Fibroblast of the conjunctiva (primary cell): ENCODE measurements at regions not wholly inside any gene's neighbourhood (a gene's known extent, or its start where the extent isn't known, plus 50 kb on each side); places are given as distances from the start of the nearest gene placed in this dataset.
"Not testable (repeated sequence)": the region's sequence is repeated elsewhere in the genome, so short reads cannot be mapped to it uniquely, and the experiment has no call there.

ENCODE experiments used
- DNase-seq: peaks from one replicate; pipeline ENCODE4 v3.0.0-alpha.2; 2010; ENCODE audit warnings: low read depth

DNA sequence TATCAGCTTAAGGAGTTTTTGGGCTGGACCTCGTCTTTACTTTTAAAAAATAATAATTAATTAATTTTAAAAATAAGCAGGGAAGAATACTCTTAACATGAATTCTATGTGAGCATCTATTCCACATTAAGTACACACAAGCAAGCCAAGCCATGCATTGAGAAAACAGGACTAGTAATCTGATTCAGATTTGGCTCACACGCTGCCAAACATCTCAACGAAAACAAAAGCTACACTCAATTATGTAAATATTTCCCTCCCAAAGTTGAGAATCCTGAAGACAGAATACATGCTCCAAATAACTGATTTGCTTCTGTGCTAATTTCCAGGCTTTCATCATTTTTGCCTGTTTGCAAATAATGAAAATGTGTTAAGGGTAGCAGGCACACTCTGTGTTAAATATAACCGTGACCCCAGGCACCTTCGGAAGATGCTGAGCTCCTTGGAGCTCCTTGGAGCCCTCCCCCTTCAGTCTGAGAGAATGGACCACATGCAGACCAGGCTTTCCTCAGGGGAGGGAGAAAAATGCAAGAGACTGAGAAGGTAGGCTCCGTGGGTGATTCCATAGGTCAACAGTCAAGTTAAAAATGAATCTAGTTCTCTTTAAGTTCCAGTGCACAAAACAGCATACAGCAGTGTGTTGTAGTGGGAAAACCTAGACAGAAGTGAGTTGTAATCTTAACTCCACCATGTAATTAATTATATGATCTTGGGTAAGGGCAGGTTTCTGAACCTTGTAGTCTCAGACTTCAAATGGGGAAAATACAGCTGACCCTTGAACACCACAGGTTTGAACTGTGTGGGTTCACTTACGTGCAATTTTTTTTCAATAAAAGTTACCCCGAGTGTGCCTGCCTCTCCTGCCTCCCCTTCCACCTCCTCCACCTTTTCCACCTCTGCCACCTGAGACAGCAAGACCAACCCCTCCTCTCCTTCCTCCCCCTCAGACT is 161.3 kb upstream of the RREB1 start:
- no peak for DNase-seq

DNA sequence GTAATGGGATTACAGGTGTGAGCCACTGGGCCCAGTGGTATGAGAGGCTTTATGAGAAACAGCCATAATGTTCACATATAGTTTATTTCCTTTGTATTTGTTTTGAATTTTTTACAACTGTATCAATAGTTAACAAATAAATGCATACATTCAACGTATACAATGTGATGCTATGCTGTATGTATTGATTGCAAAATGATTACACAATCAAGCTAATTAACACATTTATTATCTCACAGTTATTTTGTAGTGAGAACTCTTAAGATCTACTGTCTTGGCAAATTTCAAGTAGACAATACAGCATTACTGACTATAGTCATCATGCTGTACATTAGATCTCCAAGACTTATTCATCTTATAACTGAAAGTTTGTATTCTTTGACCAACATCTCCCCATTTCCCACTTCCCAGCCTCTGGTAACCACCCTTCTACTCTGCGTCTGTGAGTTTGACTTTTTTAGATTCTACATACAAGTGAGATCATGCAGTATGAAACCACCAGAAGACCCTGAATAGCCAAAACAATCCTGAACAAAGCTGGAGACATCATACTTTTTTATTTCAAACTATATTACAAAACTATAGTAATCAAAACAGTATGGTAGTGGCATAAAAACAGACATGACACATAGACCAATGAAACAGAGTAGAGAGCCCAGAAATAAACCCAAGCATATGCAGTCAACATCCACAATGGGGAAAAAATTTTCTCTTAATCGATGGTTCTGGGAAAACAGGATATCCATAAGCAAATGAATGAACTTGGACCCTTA is 157.2 kb upstream of the RREB1 start:
- DNase-seq = no peak

DNA sequence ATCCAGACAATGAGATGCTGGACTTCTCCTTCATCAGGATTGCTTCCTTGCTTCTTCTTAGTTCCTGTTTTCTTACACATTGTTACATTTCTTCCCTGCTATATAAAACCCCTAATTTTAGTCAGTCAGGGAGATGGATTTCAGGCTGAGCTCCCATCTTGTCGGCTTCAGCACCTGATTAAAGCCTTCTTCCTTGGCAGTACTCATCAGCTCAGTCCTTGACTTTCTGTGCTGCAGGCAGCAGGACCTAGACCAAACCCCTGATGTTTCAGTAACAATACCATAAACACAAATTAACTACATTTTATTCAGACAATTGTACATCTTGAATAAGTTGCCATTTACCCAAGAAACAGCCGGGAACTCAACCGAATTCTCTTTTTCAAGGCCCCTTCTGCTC is 156.4 kb upstream of the RREB1 start:
- DNase-seq = no peak

DNA sequence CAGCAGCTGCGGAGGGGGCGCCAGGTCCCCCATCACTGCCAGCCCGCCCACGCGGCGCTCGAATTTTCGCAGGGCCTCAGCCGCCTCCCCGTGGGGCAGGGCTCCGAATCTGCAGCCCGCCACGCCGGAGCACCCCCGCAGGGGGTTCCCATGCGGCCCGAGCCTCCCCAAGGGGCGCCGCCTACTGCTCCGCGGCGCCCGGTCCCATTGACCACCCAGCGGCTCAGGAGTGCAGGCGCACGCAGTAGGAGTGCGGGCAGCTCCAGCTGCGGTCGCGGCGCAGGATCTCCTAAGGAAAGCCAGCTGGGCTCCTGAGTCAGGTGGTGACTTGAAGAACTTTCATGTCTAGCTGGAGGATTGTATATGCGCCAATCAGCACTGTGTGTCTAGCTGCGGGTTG is 155.3 kb upstream of the RREB1 start:
- no peak for DNase-seq

DNA sequence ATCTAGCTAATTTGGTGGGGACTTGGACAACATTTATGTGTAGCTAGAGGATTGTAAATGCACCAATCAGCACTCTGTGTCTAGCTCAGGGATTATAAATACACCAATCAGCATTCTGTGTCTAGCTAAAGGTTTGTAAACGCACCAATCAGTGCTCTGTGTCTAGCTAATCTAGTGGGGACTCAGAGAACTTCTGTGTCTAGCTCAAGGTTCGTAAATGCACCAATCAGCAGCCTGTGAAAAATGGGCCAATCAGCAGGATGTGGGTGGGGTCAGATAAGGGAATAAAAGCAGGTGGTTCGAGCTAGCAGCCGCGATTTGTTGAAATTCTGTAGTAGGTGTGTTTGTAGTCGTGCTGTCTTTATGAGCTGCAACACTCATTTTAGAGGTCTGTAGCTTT is 154.8 kb upstream of the RREB1 start:
- not testable (repeated sequence) for DNase-seq

DNA sequence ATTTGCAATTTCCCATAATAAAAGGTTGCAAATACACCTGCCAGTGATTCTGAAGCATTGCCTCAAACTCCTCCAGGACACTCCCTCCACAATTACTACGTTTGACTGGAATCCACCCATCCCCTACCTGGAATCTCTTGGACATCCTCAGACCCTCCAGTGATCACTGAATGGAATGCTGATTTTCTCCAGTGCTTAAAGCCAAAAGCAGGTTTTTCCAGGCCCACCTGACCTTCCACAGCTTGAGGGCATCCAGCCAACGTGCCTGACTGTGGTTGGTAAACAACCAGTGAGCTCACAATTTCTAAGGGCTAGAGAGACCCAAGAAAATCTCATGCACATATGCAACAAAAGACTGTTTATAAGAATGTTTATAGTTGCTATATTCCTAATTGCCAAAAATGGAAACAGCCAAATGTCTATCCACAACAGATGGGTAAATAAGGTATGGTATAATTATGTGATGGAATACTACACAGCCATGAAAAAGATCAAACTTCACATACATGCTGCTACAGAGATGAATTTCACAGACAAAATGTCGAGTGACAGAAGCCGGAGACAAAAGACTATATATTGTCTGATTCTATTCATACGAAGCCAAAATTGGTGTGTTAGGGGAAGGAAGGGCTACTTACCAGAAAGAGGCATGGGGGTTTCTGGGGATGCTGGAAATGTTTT is 147.1 kb upstream of the RREB1 start:
- no peak for DNase-seq

DNA sequence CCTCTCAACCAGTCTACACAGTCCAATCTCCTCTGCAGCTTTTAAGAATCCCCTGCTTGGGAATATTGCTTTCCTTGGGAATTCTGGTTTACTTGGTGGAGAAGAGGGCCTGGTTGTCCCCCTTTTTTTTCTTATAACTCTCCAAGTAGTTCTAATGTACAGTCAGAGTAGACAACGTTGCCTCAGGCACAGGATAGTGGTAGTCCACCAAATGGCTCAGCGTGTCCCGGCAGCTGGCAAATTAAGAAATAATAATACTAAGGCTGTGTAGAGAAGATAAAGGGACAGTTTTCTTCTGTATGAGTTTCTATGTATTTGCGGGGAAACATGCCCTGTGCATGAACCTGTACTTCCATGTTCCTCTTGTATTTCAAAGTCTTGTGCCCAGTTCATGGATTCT is 145.7 kb upstream of the RREB1 start:
- no peak for DNase-seq

DNA sequence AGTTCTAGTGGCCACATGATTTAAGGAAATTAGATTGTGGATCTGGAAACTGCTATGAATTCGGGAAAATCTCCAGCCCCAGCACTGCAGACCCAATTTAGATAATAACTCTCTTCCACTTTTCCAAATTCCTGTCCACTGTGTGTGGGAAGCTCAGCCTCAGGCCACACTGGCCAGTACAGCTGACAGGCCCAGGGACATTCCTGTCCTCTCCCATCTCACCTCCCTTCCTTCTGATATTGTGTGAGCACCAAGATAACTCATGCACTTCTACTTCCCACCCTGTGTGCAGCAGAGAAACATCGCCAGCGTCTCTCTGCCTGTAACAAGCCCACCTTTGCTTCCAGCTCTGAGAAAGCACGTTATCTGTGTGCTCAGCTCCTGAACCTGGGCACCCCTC is 145.1 kb upstream of the RREB1 start:
- no peak for DNase-seq

DNA sequence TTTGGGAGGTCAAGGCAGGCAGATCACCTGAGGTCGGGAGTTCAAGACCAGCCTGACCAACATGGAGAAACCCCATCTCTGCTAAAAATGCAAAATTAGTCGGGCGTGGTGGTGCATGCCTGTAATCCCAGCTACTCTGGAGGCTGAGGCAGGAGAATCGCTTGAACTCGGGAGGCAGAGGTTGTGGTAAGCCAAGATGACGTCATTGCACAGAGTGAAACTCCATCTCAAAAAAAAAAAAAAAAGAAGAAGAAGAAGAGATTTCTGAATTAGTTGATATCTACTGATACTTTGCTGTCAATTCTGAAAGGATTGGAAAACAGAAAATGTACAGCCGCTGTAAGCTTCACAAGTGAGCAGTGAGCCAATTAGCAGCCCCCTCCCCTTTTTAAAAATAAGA is 144.4 kb upstream of the RREB1 start:
- DNase-seq = not testable (repeated sequence)

DNA sequence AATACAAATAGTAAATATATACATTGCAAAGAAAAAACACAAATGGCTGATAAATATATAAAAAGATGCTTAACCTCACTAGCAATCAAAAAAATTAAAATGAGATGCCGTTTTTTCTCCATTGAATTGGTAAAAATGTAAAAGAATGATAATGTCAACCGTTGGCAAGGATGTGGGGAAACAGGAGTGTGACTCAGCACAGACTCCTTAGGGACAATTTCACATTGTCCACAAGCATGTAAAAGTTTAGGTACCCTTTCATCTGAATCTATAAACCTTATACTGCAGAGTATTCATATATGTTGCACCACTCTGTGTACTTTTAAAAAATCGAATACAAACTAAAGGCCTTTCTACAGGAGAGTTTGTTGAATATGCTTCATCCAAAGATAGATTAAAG is 143.1 kb upstream of the RREB1 start:
- no peak for DNase-seq

DNA sequence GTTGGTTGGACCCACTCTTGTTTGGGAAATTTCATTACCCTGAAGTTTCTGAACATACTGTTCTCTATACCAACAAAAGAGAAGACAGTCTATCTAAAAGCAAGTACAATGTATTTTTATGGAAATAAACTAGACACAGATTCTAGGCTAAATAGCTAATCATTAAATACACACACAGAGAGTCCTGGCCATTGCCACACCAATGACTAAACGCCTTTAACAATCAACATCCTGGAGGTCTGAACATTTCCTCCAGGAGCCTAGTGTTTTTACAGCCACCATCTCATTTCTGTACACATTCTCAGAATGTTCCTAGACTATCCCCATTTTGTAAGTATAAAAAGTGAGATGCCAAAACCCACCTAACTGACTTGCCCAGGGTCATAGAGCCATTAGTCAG is 141.6 kb upstream of the RREB1 start:
- DNase-seq = no peak

DNA sequence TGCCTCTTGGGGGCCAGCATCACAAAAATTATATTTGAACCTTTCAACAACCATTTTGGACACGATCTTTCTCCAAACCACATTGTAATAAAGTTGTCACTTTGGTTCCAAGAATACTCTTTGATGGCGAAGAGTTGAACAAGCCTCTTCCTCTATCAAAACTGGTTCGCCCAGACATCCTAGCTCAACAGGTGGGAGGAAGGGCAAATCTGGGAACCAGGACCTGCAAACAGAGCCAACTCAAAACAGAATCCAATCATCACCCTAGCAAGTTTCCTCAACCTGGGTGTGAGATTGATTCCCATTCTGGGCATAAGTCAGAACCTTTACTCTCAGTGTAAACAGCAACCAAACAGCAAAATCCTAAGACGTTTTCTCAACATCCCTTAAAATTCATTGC is 141.2 kb upstream of the RREB1 start:
- no peak for DNase-seq

DNA sequence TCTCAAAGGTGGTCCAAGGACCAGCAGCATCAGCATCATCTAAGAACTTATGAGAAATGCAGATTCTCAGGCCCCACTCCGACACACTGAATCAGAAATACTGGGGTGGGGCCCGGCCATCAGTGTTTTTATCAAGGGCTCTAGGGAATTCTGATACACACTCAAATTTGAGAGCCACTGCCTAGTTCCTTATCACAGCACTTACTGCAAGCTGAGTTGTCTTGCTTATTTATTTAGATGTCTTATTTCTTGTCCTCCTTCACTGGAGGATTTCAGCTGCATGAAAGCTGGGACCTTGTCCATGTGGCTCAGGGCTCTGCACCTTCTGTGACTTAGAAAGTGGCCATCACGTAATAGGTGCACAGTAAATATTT is 139.4 kb upstream of the RREB1 start:
- DNase-seq = no peak

DNA sequence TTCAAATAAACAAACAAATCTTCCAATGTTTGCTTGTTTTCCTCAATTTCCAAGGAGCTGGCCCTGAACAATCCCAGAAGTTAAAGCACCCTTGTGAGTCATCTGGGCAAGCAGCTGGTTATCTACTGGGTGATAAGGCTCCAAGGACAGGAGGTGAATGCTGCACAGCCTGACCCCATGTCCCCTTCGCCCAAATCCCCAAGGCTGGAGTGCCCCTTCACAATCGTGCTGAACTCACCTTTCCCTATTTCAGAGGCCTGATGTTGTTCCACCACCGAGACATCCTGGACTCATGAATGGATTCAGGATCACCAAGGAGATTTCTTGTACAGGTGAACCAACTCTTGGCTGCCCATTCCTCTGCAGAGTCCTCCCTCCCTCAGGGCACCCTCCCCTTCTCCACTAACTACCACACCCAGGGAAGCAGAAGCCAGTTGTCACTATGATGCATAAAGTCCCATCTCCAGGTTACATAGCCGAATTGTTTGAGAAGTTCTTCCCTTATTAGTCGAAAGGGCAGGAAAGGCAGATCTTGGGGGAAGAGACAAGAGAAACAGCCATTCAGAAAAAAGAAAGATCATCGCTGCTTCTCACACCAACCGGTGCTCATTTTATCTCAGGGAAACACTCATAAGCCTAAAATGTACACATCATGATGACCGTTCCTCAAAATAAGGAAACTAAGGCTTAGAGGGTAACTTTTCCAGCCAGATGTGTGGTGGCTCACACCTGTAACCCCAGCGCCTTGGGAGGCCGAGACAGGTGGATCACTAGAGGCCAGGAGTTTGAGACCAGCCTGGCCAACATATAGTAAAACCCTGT is 138.8 kb upstream of the RREB1 start:
- no peak for DNase-seq

DNA sequence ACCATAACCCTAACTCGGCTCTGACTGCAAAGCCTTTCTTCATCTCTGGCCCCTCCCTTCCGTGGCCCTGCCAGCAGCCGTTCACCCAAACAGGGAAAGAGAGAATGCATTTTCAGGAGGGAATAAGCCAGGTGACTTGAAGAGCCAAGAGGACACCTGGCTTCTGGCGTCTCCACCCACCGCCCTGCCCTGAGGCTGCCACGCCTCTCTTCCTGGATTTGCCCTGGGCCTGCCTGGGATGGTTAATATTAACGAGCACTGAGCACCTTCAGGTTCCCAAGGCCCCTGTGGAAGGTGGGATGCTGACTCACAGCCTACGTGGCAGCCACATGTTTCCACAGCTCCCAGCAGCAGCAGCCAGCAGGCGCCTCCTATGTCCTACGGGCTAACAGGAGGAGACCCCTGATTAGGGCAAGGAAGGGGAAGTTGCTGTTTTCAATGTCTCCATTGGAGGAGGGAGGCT is 138.0 kb upstream of the RREB1 start:
- DNase-seq = no peak

DNA sequence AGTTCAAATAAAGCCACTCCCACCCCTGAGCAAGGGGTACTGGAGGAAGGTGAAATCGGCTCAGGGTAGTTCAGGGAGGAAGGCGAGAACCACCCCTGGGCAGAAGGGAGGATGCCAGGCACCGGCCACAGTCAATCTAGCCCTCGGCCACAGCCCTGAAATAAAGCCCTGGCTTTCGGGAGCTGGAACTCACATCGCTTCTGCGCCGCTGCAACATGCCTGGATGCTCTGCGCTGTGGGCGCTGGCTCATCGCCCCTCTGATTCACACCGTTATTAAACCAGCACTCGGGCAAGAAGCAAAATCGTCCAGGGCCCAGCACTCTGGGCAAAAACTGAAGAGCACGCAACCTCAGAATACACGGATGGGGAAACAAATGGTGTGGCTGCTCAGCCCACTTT is 136.9 kb upstream of the RREB1 start:
- DNase-seq = no peak

DNA sequence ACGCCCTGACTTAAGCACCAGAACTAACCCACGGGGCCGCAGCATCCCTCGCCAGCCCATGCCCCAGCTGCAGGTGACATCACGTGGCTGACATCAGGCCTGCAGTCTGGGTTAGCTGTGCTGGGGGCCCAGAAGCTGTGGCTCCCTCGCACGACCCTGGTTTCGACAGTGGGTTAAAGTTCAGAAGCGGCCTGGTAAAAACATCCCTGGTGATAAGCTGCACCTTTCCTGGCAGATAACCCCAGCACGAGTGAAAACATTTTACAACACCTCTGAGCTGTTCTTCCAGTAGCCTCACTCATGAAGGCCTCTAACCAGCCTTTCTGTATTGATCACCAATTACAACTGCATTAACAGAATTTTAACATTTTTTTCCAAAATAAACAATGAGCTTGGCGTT is 136.4 kb upstream of the RREB1 start:
- no peak for DNase-seq

DNA sequence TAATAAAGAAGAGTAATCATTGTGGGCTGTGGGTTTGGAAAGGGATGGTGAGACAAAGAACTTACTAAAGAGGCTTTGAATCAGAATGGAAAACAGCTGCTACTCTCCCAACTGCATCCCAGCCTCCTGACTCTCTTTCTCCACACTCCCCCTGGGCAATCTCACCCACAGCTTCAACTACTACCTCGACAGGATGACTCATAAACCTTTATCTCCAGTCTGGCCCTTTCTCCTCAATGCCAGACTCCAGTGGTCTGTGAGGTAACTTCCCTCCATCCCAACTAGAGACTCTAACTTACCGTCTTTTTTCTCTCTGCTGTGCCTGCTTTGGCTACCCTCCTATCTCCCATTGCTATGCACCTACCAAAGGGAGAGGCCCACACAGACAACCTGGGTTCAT is 135.3 kb upstream of the RREB1 start:
- no peak for DNase-seq

DNA sequence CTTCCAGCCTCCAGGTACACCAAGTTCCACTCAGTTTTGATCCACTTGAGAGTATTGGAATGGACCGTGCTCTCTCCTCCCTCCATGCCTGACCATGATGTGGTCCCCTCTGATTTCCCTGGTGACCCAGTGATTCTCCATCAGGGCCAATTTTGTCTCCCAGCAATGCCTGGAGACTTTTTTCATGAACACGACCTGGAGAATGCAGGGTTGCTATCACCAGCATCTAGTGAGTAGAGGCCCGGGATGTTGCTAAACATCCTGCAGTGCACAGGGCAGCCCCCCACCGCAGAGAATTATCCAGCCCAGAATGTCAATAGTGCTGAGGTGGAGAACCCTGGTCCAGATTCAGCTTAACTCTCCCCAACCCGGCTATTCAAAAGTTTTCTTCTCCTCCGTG is 134.0 kb upstream of the RREB1 start:
- DNase-seq = no peak

DNA sequence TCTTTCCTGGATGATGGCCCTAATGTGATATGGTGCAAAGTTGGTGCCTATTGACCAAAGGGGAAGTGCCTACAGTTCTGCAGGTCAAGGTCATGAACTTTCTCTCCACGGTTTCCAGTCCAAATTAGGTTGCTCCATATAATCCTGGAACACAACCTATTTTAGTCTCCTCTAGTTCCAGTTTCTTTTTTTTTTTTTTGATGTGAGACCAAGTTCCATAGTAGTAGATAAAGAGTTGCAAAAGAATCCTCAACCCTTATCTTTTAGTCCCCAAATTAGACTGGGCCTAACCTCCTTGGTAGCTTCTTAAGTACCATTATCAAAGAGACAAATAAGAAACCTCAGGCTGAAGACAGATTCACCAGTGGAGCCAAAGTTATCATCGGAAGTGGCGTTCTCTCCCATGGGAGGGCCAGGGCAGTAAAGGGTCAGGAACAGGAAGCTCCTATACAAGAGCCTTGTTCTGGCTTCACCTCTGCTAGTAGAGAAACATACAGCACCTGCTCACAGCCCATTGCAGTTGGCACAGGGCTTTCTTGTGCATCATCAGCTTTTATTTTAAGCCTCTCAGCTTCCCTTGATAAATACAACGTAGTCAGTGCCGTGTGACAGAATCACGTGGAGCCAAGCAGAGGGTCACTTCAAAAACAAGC is 132.2 kb upstream of the RREB1 start:
- DNase-seq = no peak

DNA sequence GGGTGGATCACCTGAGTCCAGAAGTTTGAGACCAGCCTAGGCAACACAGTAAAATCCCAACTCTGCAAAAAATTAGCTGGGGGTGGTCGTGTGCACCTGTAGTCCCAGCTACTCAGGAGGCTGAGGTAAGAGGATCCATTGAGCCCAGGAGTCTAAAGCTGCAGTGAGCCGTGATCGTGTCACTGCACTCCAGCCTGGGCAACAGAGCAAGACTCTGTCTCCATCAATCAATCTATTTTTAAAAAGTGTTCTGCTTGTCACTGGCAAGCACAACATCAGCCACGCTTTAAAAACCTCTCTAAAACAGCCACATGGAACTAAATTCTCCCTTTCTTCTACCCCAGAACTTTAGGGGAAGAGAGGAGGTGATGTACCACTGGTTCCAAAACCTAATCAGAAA is 131.6 kb upstream of the RREB1 start:
- DNase-seq = no peak
